ENCODE measurements at regions not wholly inside any gene's neighbourhood (a gene's known extent, or its start where the extent isn't known, plus 50 kb on each side); places are given as distances from the start of the nearest gene placed in this dataset.

- FAIRE-seq = no peak
- DNase-seq (ENCODE audit: insufficient read length, low spot score) = no peak
- TF ChIP-seq POLR2A (IDR thresholded peaks at IDR 0.05; ENCODE audit: low read depth, low read length) = no peak
Observed at GRCh38 chr13:109387471-109387870, 398.9 kb downstream of the IRS2 start.

- peak; percentile 93 for FAIRE-seq
- DNase-seq (ENCODE audit: insufficient read length, low spot score) = peak; percentile 22
Observed at GRCh38 chr13:109385242-109385560, 401.2 kb downstream of the IRS2 start.

GRCh38 chr13:109384491-109385241 is 401.7 kb downstream of the IRS2 start:
- DNase-seq (ENCODE audit: insufficient read length, low spot score) (no peak), FAIRE-seq (peak; percentile 98)
- no peak for TF ChIP-seq POLR2A (IDR thresholded peaks at IDR 0.05; ENCODE audit: low read depth, low read length)

More at GRCh38 chr13:109385242-109385560, 401.2 kb downstream of the IRS2 start:
- no peak for TF ChIP-seq POLR2A (IDR thresholded peaks at IDR 0.05; ENCODE audit: low read depth, low read length)

- FAIRE-seq = no peak
- DNase-seq (ENCODE audit: insufficient read length, low spot score) = peak; percentile 70
- TF ChIP-seq POLR2A (IDR thresholded peaks at IDR 0.05; ENCODE audit: low read depth, low read length) = no peak
Observed at GRCh38 chr13:109383683-109384082, 402.7 kb downstream of the IRS2 start.

GRCh38 chr13:109381546-109382180 is 404.7 kb downstream of the IRS2 start:
- FAIRE-seq (peak; percentile 91), DNase-seq (ENCODE audit: insufficient read length, low spot score) (no peak)
- TF ChIP-seq POLR2A (IDR thresholded peaks at IDR 0.05; ENCODE audit: low read depth, low read length) = no peak

- FAIRE-seq = peak; percentile 20
Observed at GRCh38 chr13:109380457-109380856, 405.9 kb downstream of the IRS2 start.

GRCh38 chr13:109379930-109380329 is 406.5 kb downstream of the IRS2 start:
- FAIRE-seq (peak; percentile 43), DNase-seq (ENCODE audit: insufficient read length, low spot score) (no peak)
- no peak for TF ChIP-seq POLR2A (IDR thresholded peaks at IDR 0.05; ENCODE audit: low read depth, low read length)

More at GRCh38 chr13:109380457-109380856, 405.9 kb downstream of the IRS2 start:
- no peak for TF ChIP-seq POLR2A (IDR thresholded peaks at IDR 0.05; ENCODE audit: low read depth, low read length)
- DNase-seq (ENCODE audit: insufficient read length, low spot score) = no peak

- no peak for TF ChIP-seq POLR2A (IDR thresholded peaks at IDR 0.05; ENCODE audit: low read depth, low read length)
- DNase-seq (ENCODE audit: insufficient read length, low spot score) (no peak), FAIRE-seq (no peak)
Observed at GRCh38 chr13:109376936-109377335, 409.4 kb downstream of the IRS2 start.

- FAIRE-seq (peak; percentile 64), DNase-seq (ENCODE audit: insufficient read length, low spot score) (no peak)
- TF ChIP-seq POLR2A (IDR thresholded peaks at IDR 0.05; ENCODE audit: low read depth, low read length) = no peak
Observed at GRCh38 chr13:109374609-109375200, 411.7 kb downstream of the IRS2 start.

- no peak for DNase-seq (ENCODE audit: insufficient read length, low spot score)
- FAIRE-seq = no peak
- TF ChIP-seq POLR2A (IDR thresholded peaks at IDR 0.05; ENCODE audit: low read depth, low read length) = no peak
Observed at GRCh38 chr13:109372666-109373065, 413.7 kb downstream of the IRS2 start.

- no peak for FAIRE-seq
- no peak for DNase-seq (ENCODE audit: insufficient read length, low spot score)
- TF ChIP-seq POLR2A (IDR thresholded peaks at IDR 0.05; ENCODE audit: low read depth, low read length) = no peak
Observed at GRCh38 chr13:109371066-109371465, 415.3 kb downstream of the IRS2 start.

GRCh38 chr13:109370496-109370895 is 415.9 kb downstream of the IRS2 start:
- DNase-seq (ENCODE audit: insufficient read length, low spot score) (no peak), FAIRE-seq (no peak)
- TF ChIP-seq POLR2A (IDR thresholded peaks at IDR 0.05; ENCODE audit: low read depth, low read length) = no peak

GRCh38 chr13:109369353-109370052 is 416.9 kb downstream of the IRS2 start:
- DNase-seq (ENCODE audit: insufficient read length, low spot score) = no peak
- FAIRE-seq = no peak
- TF ChIP-seq POLR2A (IDR thresholded peaks at IDR 0.05; ENCODE audit: low read depth, low read length) = no peak

GRCh38 chr13:109368230-109368629 is 418.2 kb downstream of the IRS2 start:
- DNase-seq (ENCODE audit: insufficient read length, low spot score) (no peak), FAIRE-seq (no peak)
- no peak for TF ChIP-seq POLR2A (IDR thresholded peaks at IDR 0.05; ENCODE audit: low read depth, low read length)
